ENCODE measurements at regions not wholly inside any gene's neighbourhood (a gene's known extent, or its start where the extent isn't known, plus 50 kb on each side); places are given as distances from the start of the nearest gene placed in this dataset.

DNA sequence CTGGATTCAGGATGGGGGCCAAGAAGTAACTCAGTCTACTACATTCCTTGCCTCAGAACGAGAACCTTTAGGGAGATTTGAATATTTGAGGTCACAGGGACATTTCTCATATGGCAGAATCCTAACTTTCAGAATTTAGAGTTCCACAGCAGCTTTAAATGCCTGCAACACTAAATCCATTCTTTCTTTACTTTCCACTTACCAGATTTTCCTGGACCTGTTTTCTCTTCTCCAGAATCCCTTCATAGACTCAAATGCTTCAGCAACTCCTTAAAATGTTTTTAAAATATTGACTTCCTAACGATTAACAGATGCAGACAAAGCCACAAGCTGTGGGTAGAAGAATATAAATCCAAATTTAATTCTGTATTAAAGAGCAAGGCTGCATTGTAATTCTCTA lies 63.1 kb downstream of the PRSS23 start:
- TF ChIP-seq, protein P1, sequence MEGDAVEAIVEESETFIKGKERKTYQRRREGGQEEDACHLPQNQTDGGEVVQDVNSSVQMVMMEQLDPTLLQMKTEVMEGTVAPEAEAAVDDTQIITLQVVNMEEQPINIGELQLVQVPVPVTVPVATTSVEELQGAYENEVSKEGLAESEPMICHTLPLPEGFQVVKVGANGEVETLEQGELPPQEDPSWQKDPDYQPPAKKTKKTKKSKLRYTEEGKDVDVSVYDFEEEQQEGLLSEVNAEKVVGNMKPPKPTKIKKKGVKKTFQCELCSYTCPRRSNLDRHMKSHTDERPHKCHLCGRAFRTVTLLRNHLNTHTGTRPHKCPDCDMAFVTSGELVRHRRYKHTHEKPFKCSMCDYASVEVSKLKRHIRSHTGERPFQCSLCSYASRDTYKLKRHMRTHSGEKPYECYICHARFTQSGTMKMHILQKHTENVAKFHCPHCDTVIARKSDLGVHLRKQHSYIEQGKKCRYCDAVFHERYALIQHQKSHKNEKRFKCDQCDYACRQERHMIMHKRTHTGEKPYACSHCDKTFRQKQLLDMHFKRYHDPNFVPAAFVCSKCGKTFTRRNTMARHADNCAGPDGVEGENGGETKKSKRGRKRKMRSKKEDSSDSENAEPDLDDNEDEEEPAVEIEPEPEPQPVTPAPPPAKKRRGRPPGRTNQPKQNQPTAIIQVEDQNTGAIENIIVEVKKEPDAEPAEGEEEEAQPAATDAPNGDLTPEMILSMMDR (conservative IDR thresholded peaks at IDR 0.05; ENCODE audit: low read length) = no peak
- TF ChIP-seq EZH2phosphoT487 (IDR thresholded peaks at IDR 0.05; ENCODE audit: borderline replicate concordance, low read depth, low read length) = no peak

All from OCI-LY7 (cell line).